Heart left ventricle (tissue), 16 donors: ENCODE measurements at regions not wholly inside any gene's neighbourhood (a gene's known extent, or its start where the extent isn't known, plus 50 kb on each side); places are given as distances from the start of the nearest gene placed in this dataset.

ENCODE experiments used
- ATAC-seq, 4 donors: fragments of 200-7000 bp; cut with Tn5 transposase; one replicate each; pipeline ENCODE4 v1.9.1; 2020 to 2022; ENCODE audit warnings: moderate library complexity in 4 of 4, mild to moderate bottlenecking in 3 of 4, moderate number of reproducible peaks in 1 of 4
- DNase-seq, 5 donors: peaks; one replicate each; pipeline ENCODE4 v3.0.0-alpha.2; 2020
- H3K27ac ChIP-seq, 12 donors: fragments of 200-600 bp; sonication (generic) in 4 of 12; one replicate each; pipeline versions ENCODE4 v1.5.0 to v1.8.0; 2016 to 2022; ENCODE audit warnings: mild to moderate bottlenecking in 2 of 12
- H3K27me3 ChIP-seq, 9 donors: fragments of 200-600 bp; sonication (generic) in 2 of 9; one replicate each; pipeline versions ENCODE4 v1.5.1 to v1.8.0; 2016 to 2022; ENCODE audit warnings: mild to moderate bottlenecking in 3 of 9
- H3K36me3 ChIP-seq, 9 donors: fragments of 200-600 bp; sonication (generic) in 2 of 9; one replicate each; pipeline versions ENCODE4 v1.5.0 to v1.8.0; 2018 to 2022; ENCODE audit warnings: mild to moderate bottlenecking in 2 of 9
- H3K4me1 ChIP-seq, 12 donors: fragments of 200-600 bp; sonication (generic) in 4 of 12; one replicate each; pipeline versions ENCODE4 v1.5.0 to v1.8.0; 2016 to 2022; ENCODE audit warnings: mild to moderate bottlenecking in 3 of 12
- H3K4me3 ChIP-seq, 12 donors: fragments of 200-600 bp; sonication (generic) in 4 of 12; one replicate each; pipeline versions ENCODE4 v1.5.0 to v1.8.0; 2017 to 2022; ENCODE audit warnings: mild to moderate bottlenecking in 9 of 12, moderate library complexity in 4 of 12
- H3K9me3 ChIP-seq, 12 donors: fragments of 200-600 bp; sonication (generic) in 4 of 12; one replicate each; pipeline versions ENCODE4 v1.5.0 to v1.8.0; 2016 to 2022; ENCODE audit warnings: mild to moderate bottlenecking in 1 of 12
- POLR2A ChIP-seq, 2 donors: fragments of 450-650 bp; IDR thresholded peaks; one replicate each; pipeline ENCODE4 v1.6.1; 2017; ENCODE audit warnings: antibody characterized with exemption in 2 of 2, mild to moderate bottlenecking in 2 of 2, moderate library complexity in 2 of 2
- WGBS, 4 donors: extraction: QIAGEN DNeasy Blood & Tissue Kit in 2 of 4; methylation state at CpG; one replicate each; pipeline versions ENCODE4 v1.1.5 to v1.1.7; 2013 to 2018; 5-methylcytosine and 5-hydroxymethylcytosine counted together
- intact Hi-C, 10 donors: fragments of 100-400 bp; cut with DNase I; formaldehyde crosslinking; loops; one replicate each; pipeline versions ENCODE4 v1.11.1 to v1.14.2; 2022
- TF ChIP-seq, protein P1 (sequence below), 12 donors: fragments of 200-600 bp; sonication (generic) in 4 of 12; IDR thresholded peaks; one replicate each; pipeline versions ENCODE4 v1.5.0 to v1.8.0; 2018 to 2022; ENCODE audit warnings: antibody characterized with exemption in 12 of 12, mild to moderate bottlenecking in 5 of 12
- donor health status: ischemic (EF 13 %, LVEDD 7.1; RV severe dilation, severe dysfunction).
- donor health status: healthy with polysubstance abuse.
- donor health status: DM: no; HTN: yes; CAD: no.
- donor health status: DM: no; HTN: no; CAD: no.
- donor health status: ischemic (EF 25% LVEDD 6.9; RV normal size, moderate dysfunction).
- donor health status: ischemic (EF 25% LVEDD 5.7; RV mildly dilated, moderate dysfunction).
- donor health status: healthy.
- donor health status: DM: yes; HTN: yes; CAD: no.
- donor health status: ischemic (EF 35%, LVEDD 5.7; RV mildly dilated, moderate dysfunction).
- donor health status: nonischemic (EF 11% LVEDD 7.7; RV severe dilation, severe dysfunction).
- donor health status: DM: yes; HTN: yes; CAD: no.
- donor health status: PGD.
- donor health status: ischemic (EF 29% LVEDD 5.4; RV normal size, mild dysfunction).
- donor health status: nonischemic (EF 23%, LVEDD 6.1; RV moderate dilation, normal function).

DNA sequence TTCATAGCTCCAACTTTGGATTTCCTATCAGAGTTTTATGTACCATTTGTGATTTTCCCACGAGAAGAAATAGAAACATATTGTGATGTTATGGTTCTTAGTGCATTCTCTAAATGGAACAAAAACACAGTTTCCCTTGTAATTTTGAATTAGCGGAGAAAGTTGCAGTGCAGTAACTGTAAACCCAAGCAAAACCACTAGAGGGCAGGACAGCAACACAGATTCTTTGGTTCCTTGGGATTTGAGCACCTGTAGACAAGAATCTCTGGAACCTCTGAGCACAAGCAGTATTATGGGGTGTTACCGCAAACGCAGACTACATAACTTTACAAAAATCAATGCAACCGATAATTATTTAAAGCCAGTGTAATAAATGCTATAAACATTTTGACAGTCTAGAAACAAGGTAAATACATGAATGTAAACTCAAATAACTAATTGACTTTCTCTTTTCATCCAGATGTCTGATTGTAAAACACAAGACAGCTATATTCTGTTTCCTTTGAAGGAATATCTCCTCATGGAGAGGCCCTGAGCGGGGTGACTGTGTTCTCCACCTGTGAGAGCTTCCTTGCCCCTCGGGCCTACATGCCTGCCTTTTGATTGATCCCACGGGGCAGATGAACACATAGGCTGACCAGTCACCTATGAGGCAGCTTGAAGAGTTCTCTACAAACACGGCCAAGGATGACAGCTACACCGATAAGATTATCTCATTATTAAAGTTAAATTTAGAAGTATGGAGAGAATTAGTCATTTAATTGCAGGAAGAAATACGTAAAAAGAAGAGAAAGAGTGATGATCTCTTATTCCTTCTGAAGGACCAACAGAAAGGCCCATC lies 67.5 kb upstream of the COL21A1 start:
- Histone ChIP-seq H3K36me3 (no peaks in the 10 kb centered on the region), H3K4me3 (no peak overlapping the region), H3K27ac (no peak overlapping the region), H3K9me3 (no peaks in the 10 kb centered on the region), H3K27me3 (no peaks in the 10 kb centered on the region), H3K4me1 (no peaks in the 10 kb centered on the region)
- DNase-seq (no peak), ATAC-seq (no peak)
- WGBS, 4 donors, result 57 to 65% (median 59%) methylated on average over 11 of the region's 11 CpGs
- intact Hi-C loops, result no loop called here
- TF ChIP-seq, protein P1, sequence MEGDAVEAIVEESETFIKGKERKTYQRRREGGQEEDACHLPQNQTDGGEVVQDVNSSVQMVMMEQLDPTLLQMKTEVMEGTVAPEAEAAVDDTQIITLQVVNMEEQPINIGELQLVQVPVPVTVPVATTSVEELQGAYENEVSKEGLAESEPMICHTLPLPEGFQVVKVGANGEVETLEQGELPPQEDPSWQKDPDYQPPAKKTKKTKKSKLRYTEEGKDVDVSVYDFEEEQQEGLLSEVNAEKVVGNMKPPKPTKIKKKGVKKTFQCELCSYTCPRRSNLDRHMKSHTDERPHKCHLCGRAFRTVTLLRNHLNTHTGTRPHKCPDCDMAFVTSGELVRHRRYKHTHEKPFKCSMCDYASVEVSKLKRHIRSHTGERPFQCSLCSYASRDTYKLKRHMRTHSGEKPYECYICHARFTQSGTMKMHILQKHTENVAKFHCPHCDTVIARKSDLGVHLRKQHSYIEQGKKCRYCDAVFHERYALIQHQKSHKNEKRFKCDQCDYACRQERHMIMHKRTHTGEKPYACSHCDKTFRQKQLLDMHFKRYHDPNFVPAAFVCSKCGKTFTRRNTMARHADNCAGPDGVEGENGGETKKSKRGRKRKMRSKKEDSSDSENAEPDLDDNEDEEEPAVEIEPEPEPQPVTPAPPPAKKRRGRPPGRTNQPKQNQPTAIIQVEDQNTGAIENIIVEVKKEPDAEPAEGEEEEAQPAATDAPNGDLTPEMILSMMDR (IDR thresholded peaks at IDR 0.05), result peak; percentile 53 to 76 (median 65)
- no peak for TF ChIP-seq POLR2A (IDR thresholded peaks at IDR 0.05)

DNA sequence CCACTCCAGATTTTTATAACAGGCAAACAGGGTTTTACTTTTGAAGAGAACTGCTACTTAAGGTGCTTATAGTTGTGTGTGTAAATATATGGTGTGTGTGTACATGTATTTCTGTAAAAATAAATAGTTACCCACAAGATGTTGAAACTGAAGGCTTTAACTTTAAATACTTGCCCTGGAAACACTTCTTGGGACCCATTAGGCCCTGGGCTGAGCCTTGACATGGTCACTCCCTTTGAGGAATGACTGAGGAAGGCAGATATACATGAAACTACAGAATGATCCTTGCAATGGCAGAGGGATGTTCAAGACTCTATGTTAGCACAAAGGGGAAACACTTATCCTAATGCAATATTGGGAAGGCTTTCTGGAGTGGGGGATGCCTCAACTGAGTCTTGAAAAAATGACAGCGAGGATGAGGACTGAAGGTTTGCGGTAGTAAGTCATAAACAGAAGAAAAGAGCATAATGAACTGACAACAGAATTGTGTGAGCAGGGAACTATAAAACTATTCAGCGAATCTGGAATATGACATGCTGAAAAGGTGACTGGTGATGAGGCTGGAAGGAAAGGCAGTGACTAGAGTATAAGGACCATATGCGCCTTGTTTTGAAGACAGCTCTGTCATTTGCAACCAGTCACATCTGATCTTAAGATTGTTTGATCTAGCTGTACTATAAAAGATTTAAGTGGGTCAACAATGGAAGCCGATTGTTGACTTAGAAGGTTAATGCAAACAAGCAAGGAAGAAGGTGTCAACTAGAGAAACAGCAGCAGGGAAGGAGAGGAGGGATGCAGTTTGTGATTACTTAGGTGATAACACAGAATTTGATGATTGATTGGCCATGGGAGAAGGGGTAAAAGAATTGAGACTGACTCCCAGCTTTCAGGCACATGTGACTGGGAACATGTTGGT lies 64.4 kb upstream of the COL21A1 start:
- no peaks in the 10 kb centered on the region for H3K4me1 ChIP-seq
- whole genome bisulfite sequencing, 4 donors, result 90 to 93% (median 91%) methylated on average over 5 of the region's 5 CpGs
- no peaks in the 10 kb centered on the region for H3K9me3 ChIP-seq
- no peak overlapping the region for H3K4me3 ChIP-seq
- DNase-seq (no peak), ATAC-seq (no peak)
- intact Hi-C loops, result no loop called here
- no peaks in the 10 kb centered on the region for H3K27me3 ChIP-seq
- peak overlapping the region in 1 of 12 donors; percentile 26 for H3K27ac ChIP-seq
- no peaks in the 10 kb centered on the region for H3K36me3 ChIP-seq
- TF ChIP-seq, protein P1 (IDR thresholded peaks at IDR 0.05), result no peak
- no peak for TF ChIP-seq POLR2A (IDR thresholded peaks at IDR 0.05)

DNA sequence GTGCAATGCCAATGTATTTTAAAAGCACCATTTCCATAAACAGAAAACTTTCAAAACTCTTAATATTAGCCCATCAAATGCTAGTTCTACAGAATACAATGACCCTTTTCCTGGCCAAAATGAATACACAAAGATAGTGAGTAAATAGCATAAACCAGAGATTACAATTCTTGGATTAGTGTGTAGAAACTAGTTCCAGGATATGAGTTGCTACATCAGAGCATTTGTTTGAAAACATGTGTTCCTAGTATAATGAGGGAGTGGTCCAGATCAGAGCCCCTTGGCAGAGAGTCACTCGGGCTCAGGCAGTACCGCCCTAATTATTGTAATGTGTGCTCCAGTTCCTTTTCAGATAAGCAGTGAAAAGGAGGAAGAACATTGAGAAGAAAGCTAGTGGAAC lies 63.7 kb upstream of the COL21A1 start:
- Histone ChIP-seq H3K4me1 (no peaks in the 10 kb centered on the region), H3K4me3 (no peak overlapping the region), H3K9me3 (no peaks in the 10 kb centered on the region), H3K27me3 (no peaks in the 10 kb centered on the region), H3K36me3 (no peaks in the 10 kb centered on the region), H3K27ac (no peak overlapping the region)
- intact Hi-C loops, result no loop called here
- DNase-seq (no peak), ATAC-seq (peak; percentile 18 to 68 (median 50))
- 32 to 54% (median 41%) methylated on average over 2 of the region's 2 CpGs for WGBS, 4 donors
- TF ChIP-seq POLR2A (IDR thresholded peaks at IDR 0.05), result no peak
- TF ChIP-seq, protein P1 (IDR thresholded peaks at IDR 0.05), result no peak

DNA sequence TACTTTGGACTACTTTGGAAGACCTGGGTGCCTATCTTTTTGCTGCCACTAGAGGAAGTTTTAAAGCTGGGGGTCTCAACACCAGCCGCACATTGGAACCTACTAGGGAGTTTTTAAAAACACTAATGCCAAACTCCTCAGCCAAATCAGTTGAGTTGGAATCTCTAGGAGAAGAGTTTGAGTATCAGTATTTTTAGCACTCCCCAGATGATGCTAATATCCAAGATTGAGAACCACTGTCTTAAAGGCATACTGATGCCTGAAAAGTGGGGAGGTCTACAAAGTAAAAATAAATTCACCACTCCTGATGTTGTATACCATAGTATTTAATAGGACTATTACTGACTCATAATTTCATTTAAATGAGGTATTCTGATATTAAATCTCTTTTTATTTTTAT lies 62.9 kb upstream of the COL21A1 start:
- ATAC-seq (no peak), DNase-seq (no peak)
- Histone ChIP-seq H3K9me3 (no peaks in the 10 kb centered on the region), H3K36me3 (no peaks in the 10 kb centered on the region), H3K4me1 (no peaks in the 10 kb centered on the region), H3K4me3 (no peak overlapping the region), H3K27me3 (no peaks in the 10 kb centered on the region), H3K27ac (no peak overlapping the region)
- WGBS, 4 donors, result 75 to 82% (median 79%) methylated on average over 1 of the region's 1 CpG
- intact Hi-C loops, result no loop called here
- TF ChIP-seq, protein P1 (IDR thresholded peaks at IDR 0.05), result no peak
- no peak for TF ChIP-seq POLR2A (IDR thresholded peaks at IDR 0.05)
